Liver (tissue), 8 donors: ENCODE measurements at regions not wholly inside any gene's neighbourhood (a gene's known extent, or its start where the extent isn't known, plus 50 kb on each side); places are given as distances from the start of the nearest gene placed in this dataset.

Experiments
- DNase-seq: peaks from one replicate; pipeline ENCODE4 v3.0.0-alpha.2; 2017; ENCODE audit warnings: low spot score
- H3K27ac ChIP-seq, 2 donors: one replicate each; pipeline ENCODE4 v1.7.0; 2013; ENCODE audit warnings: inconsistent platforms in 2 of 2, low read length in 2 of 2, control low read depth in 1 of 2, low read depth in 1 of 2, mild to moderate bottlenecking in 1 of 2
- H3K27me3 ChIP-seq, 4 donors: one replicate each; pipeline versions ENCODE4 v1.6.1 to v1.7.0; 2013; ENCODE audit warnings: low read length in 3 of 4, inconsistent platforms in 1 of 4, mild to moderate bottlenecking in 1 of 4, moderate library complexity in 1 of 4; ENCODE audit not compliant: control insufficient read depth in 4 of 4, insufficient read depth in 4 of 4
- H3K36me3 ChIP-seq, 4 donors: one replicate each; pipeline versions ENCODE4 v1.6.1 to v1.7.0; 2013; ENCODE audit warnings: low read length in 3 of 4, mild to moderate bottlenecking in 3 of 4, low read depth in 1 of 4, moderate library complexity in 1 of 4; ENCODE audit not compliant: control insufficient read depth in 4 of 4, insufficient read depth in 3 of 4
- H3K4me1 ChIP-seq, 4 donors: one replicate each; pipeline versions ENCODE4 v1.6.1 to v1.7.0; 2013; ENCODE audit warnings: low read length in 3 of 4, mild to moderate bottlenecking in 3 of 4, moderate library complexity in 1 of 4; ENCODE audit not compliant: control insufficient read depth in 4 of 4, insufficient read depth in 4 of 4
- H3K4me3 ChIP-seq, 3 donors: one replicate each; pipeline versions ENCODE4 v1.6.1 to v1.7.0; 2013; ENCODE audit warnings: low read length in 3 of 3, control low read depth in 1 of 3, low read depth in 1 of 3, mild to moderate bottlenecking in 1 of 3
- H3K9ac ChIP-seq, 2 donors: one replicate each; pipeline ENCODE4 v1.7.0; 2013; ENCODE audit warnings: low read length in 2 of 2, mild to moderate bottlenecking in 2 of 2, moderate library complexity in 2 of 2, control low read depth in 1 of 2, low read depth in 1 of 2
- H3K9me3 ChIP-seq, 4 donors: one replicate each; pipeline versions ENCODE4 v1.6.1 to v1.7.0; 2013; ENCODE audit warnings: low read length in 3 of 4; ENCODE audit not compliant: control insufficient read depth in 4 of 4
- CTCF ChIP-seq: fragments of 150-350 bp; IDR thresholded peaks from 2 replicates; pipeline ENCODE4 v1.5.1; 2017; ENCODE audit warnings: improper control_type of control experiment, low read depth, low read length; ENCODE audit not compliant: missing input control
- EGR1 ChIP-seq, 2 donors: IDR thresholded peaks; 2 replicates each; pipeline ENCODE4 v1.6.1; 2016 to 2018; ENCODE audit warnings: antibody characterized with exemption in 2 of 2, low read depth in 2 of 2
- FOXA2 ChIP-seq: IDR thresholded peaks from 2 replicates; pipeline ENCODE4 v1.6.1; 2016; ENCODE audit warnings: antibody characterized with exemption
- GABPA ChIP-seq, 2 donors: IDR thresholded peaks in 1 of 2; conservative IDR thresholded peaks in 1 of 2; 2 replicates each; pipeline ENCODE4 v1.6.1; 2016; ENCODE audit warnings: antibody characterized with exemption in 2 of 2, mild to moderate bottlenecking in 1 of 2, moderate library complexity in 1 of 2
- HNF4A ChIP-seq, 2 donors: conservative IDR thresholded peaks; 2 replicates each; pipeline ENCODE4 v1.6.1; 2016; ENCODE audit warnings: antibody characterized with exemption in 2 of 2, mild to moderate bottlenecking in 2 of 2
- HNF4G ChIP-seq: IDR thresholded peaks from 2 replicates; pipeline ENCODE4 v1.6.1; 2016; ENCODE audit warnings: antibody characterized with exemption
- MAX ChIP-seq: IDR thresholded peaks from 2 replicates; pipeline ENCODE4 v1.6.1; 2016; ENCODE audit warnings: antibody characterized with exemption
- NR2F2 ChIP-seq: IDR thresholded peaks from 2 replicates; pipeline ENCODE4 v1.6.1; 2016; ENCODE audit warnings: antibody characterized with exemption
- RAD21 ChIP-seq, 2 donors: IDR thresholded peaks; 2 replicates each; pipeline ENCODE4 v1.6.1; 2016; ENCODE audit warnings: antibody characterized with exemption in 2 of 2, mild to moderate bottlenecking in 2 of 2
- RXRA ChIP-seq, 2 donors: IDR thresholded peaks; 2 replicates each; pipeline ENCODE4 v1.6.1; 2017 to 2018; ENCODE audit warnings: antibody characterized with exemption in 2 of 2, mild to moderate bottlenecking in 1 of 2
- SP1 ChIP-seq: IDR thresholded peaks from 2 replicates; pipeline ENCODE4 v1.6.1; 2018; ENCODE audit warnings: antibody characterized with exemption, mild to moderate bottlenecking
- TAF1 ChIP-seq: conservative IDR thresholded peaks from 2 replicates; pipeline ENCODE4 v1.6.1; 2016; ENCODE audit warnings: antibody characterized with exemption, mild to moderate bottlenecking
- WGBS: extraction: QIAGEN DNeasy Blood & Tissue Kit; methylation state at CpG from one replicate; pipeline ENCODE4 v1.1.7; 2013; 5-methylcytosine and 5-hydroxymethylcytosine counted together
- TF ChIP-seq, protein P1 (sequence below): IDR thresholded peaks from 2 replicates; pipeline ENCODE4 v1.6.1; 2016; ENCODE audit warnings: antibody characterized with exemption
- TF ChIP-seq, protein P2 (sequence below): IDR thresholded peaks from 2 replicates; pipeline ENCODE4 v1.6.1; 2016; ENCODE audit warnings: antibody characterized with exemption
- TF ChIP-seq, protein P3 (sequence below): IDR thresholded peaks from 2 replicates; pipeline ENCODE4 v1.6.1; 2016; ENCODE audit warnings: antibody characterized with exemption, mild to moderate bottlenecking
- donor health status: healthy.
- donor health status: healthy.
- donor health status: healthy.
- donor health status: healthy.
- donor health status: healthy.

- H3K36me3 ChIP-seq: no peaks in the 10 kb centered on the region
- no peak for DNase-seq
- TF ChIP-seq SP1 (no peak), GABPA (IDR thresholded peaks at IDR 0.05 in 1 of 2, conservative IDR thresholded peaks at IDR 0.05 in 1 of 2) (no peak), RXRA (IDR thresholded peaks at IDR 0.05) (no peak), HNF4G (no peak), TAF1 (no peak), CTCF (no peak), FOXA2 (no peak), MAX (no peak), HNF4A (conservative IDR thresholded peaks at IDR 0.05) (no peak), NR2F2 (no peak)
- TF ChIP-seq, protein P1, sequence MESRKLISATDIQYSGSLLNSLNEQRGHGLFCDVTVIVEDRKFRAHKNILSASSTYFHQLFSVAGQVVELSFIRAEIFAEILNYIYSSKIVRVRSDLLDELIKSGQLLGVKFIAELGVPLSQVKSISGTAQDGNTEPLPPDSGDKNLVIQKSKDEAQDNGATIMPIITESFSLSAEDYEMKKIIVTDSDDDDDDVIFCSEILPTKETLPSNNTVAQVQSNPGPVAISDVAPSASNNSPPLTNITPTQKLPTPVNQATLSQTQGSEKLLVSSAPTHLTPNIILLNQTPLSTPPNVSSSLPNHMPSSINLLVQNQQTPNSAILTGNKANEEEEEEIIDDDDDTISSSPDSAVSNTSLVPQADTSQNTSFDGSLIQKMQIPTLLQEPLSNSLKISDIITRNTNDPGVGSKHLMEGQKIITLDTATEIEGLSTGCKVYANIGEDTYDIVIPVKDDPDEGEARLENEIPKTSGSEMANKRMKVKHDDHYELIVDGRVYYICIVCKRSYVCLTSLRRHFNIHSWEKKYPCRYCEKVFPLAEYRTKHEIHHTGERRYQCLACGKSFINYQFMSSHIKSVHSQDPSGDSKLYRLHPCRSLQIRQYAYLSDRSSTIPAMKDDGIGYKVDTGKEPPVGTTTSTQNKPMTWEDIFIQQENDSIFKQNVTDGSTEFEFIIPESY: no peak
- TF ChIP-seq, protein P2, sequence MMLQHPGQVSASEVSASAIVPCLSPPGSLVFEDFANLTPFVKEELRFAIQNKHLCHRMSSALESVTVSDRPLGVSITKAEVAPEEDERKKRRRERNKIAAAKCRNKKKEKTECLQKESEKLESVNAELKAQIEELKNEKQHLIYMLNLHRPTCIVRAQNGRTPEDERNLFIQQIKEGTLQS: no peak
- TF ChIP-seq, protein P3, sequence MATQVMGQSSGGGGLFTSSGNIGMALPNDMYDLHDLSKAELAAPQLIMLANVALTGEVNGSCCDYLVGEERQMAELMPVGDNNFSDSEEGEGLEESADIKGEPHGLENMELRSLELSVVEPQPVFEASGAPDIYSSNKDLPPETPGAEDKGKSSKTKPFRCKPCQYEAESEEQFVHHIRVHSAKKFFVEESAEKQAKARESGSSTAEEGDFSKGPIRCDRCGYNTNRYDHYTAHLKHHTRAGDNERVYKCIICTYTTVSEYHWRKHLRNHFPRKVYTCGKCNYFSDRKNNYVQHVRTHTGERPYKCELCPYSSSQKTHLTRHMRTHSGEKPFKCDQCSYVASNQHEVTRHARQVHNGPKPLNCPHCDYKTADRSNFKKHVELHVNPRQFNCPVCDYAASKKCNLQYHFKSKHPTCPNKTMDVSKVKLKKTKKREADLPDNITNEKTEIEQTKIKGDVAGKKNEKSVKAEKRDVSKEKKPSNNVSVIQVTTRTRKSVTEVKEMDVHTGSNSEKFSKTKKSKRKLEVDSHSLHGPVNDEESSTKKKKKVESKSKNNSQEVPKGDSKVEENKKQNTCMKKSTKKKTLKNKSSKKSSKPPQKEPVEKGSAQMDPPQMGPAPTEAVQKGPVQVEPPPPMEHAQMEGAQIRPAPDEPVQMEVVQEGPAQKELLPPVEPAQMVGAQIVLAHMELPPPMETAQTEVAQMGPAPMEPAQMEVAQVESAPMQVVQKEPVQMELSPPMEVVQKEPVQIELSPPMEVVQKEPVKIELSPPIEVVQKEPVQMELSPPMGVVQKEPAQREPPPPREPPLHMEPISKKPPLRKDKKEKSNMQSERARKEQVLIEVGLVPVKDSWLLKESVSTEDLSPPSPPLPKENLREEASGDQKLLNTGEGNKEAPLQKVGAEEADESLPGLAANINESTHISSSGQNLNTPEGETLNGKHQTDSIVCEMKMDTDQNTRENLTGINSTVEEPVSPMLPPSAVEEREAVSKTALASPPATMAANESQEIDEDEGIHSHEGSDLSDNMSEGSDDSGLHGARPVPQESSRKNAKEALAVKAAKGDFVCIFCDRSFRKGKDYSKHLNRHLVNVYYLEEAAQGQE: no peak
- no peak overlapping the region for H3K4me3 ChIP-seq
- no peaks in the 10 kb centered on the region for H3K4me1 ChIP-seq
- no peaks in the 10 kb centered on the region for H3K9me3 ChIP-seq
- H3K27ac ChIP-seq: no peak overlapping the region
- no peak overlapping the region for H3K9ac ChIP-seq
- no peaks in the 10 kb centered on the region for H3K27me3 ChIP-seq
Measured at GRCh38 chr6:50510361-50510760, 203.0 kb upstream of the TFAP2D start.

- no peak overlapping the region for H3K4me3 ChIP-seq
- H3K4me1 ChIP-seq: no peaks in the 10 kb centered on the region
- WGBS: 33% methylated on average over 3 of the region's 3 CpGs
- no peak for DNase-seq
- no peaks in the 10 kb centered on the region for H3K9me3 ChIP-seq
- H3K27ac ChIP-seq: no peak overlapping the region
- H3K36me3 ChIP-seq: no peaks in the 10 kb centered on the region
- H3K27me3 ChIP-seq: no peaks in the 10 kb centered on the region
- no peak overlapping the region for H3K9ac ChIP-seq
- TF ChIP-seq RAD21 (IDR thresholded peaks at IDR 0.05) (no peak), GABPA (IDR thresholded peaks at IDR 0.05 in 1 of 2, conservative IDR thresholded peaks at IDR 0.05 in 1 of 2) (no peak), SP1 (no peak), CTCF (no peak), RXRA (IDR thresholded peaks at IDR 0.05) (no peak), HNF4G (no peak), MAX (no peak), EGR1 (IDR thresholded peaks at IDR 0.05; ENCODE audit: low read depth in 2 of 2) (no peak), TAF1 (no peak)
- TF ChIP-seq, protein P3: no peak
Measured at GRCh38 chr6:50520326-50521266, 192.7 kb upstream of the TFAP2D start.
